MCF 10A (cell line): ENCODE measurements at regions not wholly inside any gene's neighbourhood (a gene's known extent, or its start where the extent isn't known, plus 50 kb on each side); places are given as distances from the start of the nearest gene placed in this dataset.

Experiments used
- BruUV-seq: library from RNA; stranded (reverse); fragments of 400-500 nt; replicated peaks from 2 replicates; lab custom pipeline; 2021; lab: Mats Ljungman, UMichigan
- CTCF ChIA-PET: fragments of 300-600 bp; sonication (Branson Sonifier 250); formaldehyde crosslinking; extraction: SDS; loops from one replicate; lab custom pipeline; 2021; ENCODE audit warnings: antibody characterized with exemption, inconsistent platforms; lab: Yijun Ruan, JAX
- POLR2A ChIA-PET: fragments of 300-600, 350-650 bp; sonication (Branson Sonifier 250); formaldehyde crosslinking; extraction: SDS; loops from one replicate; lab custom pipeline; 2020; ENCODE audit warnings: antibody characterized with exemption, inconsistent platforms; lab: Yijun Ruan, JAX
- DNase-seq: peaks from one replicate; pipeline ENCODE4 v3.0.0-alpha.2; 2018; ENCODE audit not compliant: unreplicated experiment
- H3K27ac Mint-ChIP-seq: one replicate; pipeline ENCODE4 v1.8.0; 2022; ENCODE audit warnings: mild to moderate bottlenecking, low read depth, mixed read lengths; ENCODE audit not compliant: unreplicated experiment
- H3K27me3 Mint-ChIP-seq: one replicate; pipeline ENCODE4 v1.8.0; 2022; ENCODE audit warnings: mixed read lengths; ENCODE audit not compliant: insufficient read depth, unreplicated experiment
- H3K36me3 Mint-ChIP-seq: one replicate; pipeline ENCODE4 v1.8.0; 2022; ENCODE audit warnings: mild to moderate bottlenecking, moderate library complexity, mixed read lengths; ENCODE audit not compliant: insufficient read depth, unreplicated experiment
- H3K4me1 Mint-ChIP-seq: one replicate; pipeline ENCODE4 v1.8.0; 2022; ENCODE audit warnings: mixed read lengths; ENCODE audit not compliant: insufficient read depth, unreplicated experiment
- H3K4me3 Mint-ChIP-seq: one replicate; pipeline ENCODE4 v1.8.0; 2022; ENCODE audit warnings: mild to moderate bottlenecking, moderate library complexity, mixed read lengths; ENCODE audit not compliant: unreplicated experiment
- H3K9me3 Mint-ChIP-seq: one replicate; pipeline ENCODE4 v1.8.0; 2022; ENCODE audit warnings: mixed read lengths; ENCODE audit not compliant: unreplicated experiment
- intact Hi-C: fragments of 100-400 bp; cut with micrococcal nuclease; formaldehyde crosslinking; loops from 2 replicates; pipeline ENCODE4 v1.14.1; 2022
- TF ChIP-seq, protein P1 (sequence below): fragments of 200-600 bp; IDR thresholded peaks from one replicate; pipeline ENCODE4 v1.8.0; 2022; ENCODE audit warnings: antibody characterized with exemption, mild to moderate bottlenecking; ENCODE audit not compliant: unreplicated experiment

- no peaks in the 10 kb centered on the region for H3K9me3 Mint-ChIP-seq
Observed at GRCh38 chr13:91144054-91144453, 203.4 kb upstream of the MIR17HG start.

GRCh38 chr13:91144486-91144885 is 203.0 kb upstream of the MIR17HG start:
- CTCF ChIA-PET: no interaction called here
- no peak overlapping the region for H3K4me3 Mint-ChIP-seq
- intact Hi-C loops: no loop called here
- no peak for DNase-seq
- no peak overlapping the region for H3K27ac Mint-ChIP-seq
- TF ChIP-seq, protein P1, sequence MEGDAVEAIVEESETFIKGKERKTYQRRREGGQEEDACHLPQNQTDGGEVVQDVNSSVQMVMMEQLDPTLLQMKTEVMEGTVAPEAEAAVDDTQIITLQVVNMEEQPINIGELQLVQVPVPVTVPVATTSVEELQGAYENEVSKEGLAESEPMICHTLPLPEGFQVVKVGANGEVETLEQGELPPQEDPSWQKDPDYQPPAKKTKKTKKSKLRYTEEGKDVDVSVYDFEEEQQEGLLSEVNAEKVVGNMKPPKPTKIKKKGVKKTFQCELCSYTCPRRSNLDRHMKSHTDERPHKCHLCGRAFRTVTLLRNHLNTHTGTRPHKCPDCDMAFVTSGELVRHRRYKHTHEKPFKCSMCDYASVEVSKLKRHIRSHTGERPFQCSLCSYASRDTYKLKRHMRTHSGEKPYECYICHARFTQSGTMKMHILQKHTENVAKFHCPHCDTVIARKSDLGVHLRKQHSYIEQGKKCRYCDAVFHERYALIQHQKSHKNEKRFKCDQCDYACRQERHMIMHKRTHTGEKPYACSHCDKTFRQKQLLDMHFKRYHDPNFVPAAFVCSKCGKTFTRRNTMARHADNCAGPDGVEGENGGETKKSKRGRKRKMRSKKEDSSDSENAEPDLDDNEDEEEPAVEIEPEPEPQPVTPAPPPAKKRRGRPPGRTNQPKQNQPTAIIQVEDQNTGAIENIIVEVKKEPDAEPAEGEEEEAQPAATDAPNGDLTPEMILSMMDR: no peak
- no peaks in the 10 kb centered on the region for H3K36me3 Mint-ChIP-seq
- H3K9me3 Mint-ChIP-seq: no peaks in the 10 kb centered on the region
- BruUV-seq: no TSS peak
- POLR2A ChIA-PET: no interaction called here
- H3K4me1 Mint-ChIP-seq: no peaks in the 10 kb centered on the region
- H3K27me3 Mint-ChIP-seq: peaks cover 89% of the 10 kb centered on the region

More at GRCh38 chr13:91144054-91144453, 203.4 kb upstream of the MIR17HG start:
- no TSS peak for BruUV-seq
- Mint-ChIP-seq H3K27me3 (peaks cover 92% of the 10 kb centered on the region), H3K4me1 (no peaks in the 10 kb centered on the region), H3K27ac (no peak overlapping the region), H3K4me3 (no peak overlapping the region), H3K36me3 (no peaks in the 10 kb centered on the region)
- CTCF ChIA-PET: no interaction called here
- intact Hi-C loops: no loop called here
- POLR2A ChIA-PET: no interaction called here
- no peak for DNase-seq
- TF ChIP-seq, protein P1: no peak

DNA sequence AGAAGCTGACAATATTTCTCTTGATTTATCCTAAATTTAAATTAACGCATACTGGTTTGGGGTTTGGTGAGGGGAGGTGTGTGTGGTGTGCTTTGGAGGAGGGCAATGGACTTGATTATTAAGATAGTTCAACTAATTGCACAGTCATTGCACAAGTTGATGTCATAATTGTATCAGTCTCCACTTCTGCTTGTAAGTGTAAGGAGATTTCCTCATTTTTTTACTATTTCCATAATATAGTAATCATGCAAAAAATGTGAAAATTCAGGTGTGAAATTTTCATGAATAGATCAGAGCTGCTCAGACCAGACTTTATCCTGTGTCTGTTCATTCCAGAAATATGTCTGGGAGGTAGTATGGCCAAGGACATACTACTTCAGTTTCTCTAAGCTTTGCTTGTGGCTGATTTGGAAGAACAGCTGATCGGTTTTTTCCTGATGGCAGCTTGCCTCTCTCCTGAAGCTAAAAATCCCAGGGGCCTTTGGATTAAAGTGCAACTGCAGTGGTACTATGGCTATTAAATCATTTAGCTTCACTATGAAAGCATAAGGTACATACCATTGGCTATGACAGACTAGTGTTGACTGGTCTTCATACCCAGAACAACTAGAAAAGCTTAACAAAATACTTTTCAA is 201.8 kb upstream of the MIR17HG start:
- ChIA-PET POLR2A (no interaction called here), CTCF (interaction anchor here (0.8 to 1.4 kb wide), 2 partner anchors 11 kb away, joined by 3 to 6 read pairs; no protein-coding TSS in a partner anchor)
- Mint-ChIP-seq H3K36me3 (no peaks in the 10 kb centered on the region), H3K4me1 (no peaks in the 10 kb centered on the region), H3K27me3 (peaks cover 89% of the 10 kb centered on the region), H3K9me3 (no peaks in the 10 kb centered on the region), H3K27ac (no peak overlapping the region), H3K4me3 (no peak overlapping the region)
- TF ChIP-seq, protein P1: no peak
- intact Hi-C loops: no loop called here
- no TSS peak for BruUV-seq
- no peak for DNase-seq

GRCh38 chr13:91146601-91147000 is 200.9 kb upstream of the MIR17HG start:
- H3K36me3 Mint-ChIP-seq: no peaks in the 10 kb centered on the region
- TF ChIP-seq, protein P1: no peak
- intact Hi-C loops: no loop called here
- BruUV-seq: no TSS peak
- no peak overlapping the region for H3K4me3 Mint-ChIP-seq
- no peaks in the 10 kb centered on the region for H3K9me3 Mint-ChIP-seq
- no peak for DNase-seq
- ChIA-PET CTCF (interaction anchor here (0.6 to 1.4 kb wide), 2 partner anchors 12 to 295 kb away, joined by 3 to 6 read pairs; no protein-coding TSS in a partner anchor), POLR2A (interaction anchor here (0.6 kb wide), 1 partner anchor 219 kb away, joined by 4 read pairs; no protein-coding TSS in a partner anchor)
- no peaks in the 10 kb centered on the region for H3K4me1 Mint-ChIP-seq
- no peak overlapping the region for H3K27ac Mint-ChIP-seq
- H3K27me3 Mint-ChIP-seq: peaks cover 89% of the 10 kb centered on the region
